Retinal pigment epithelial cell (primary cell): ENCODE measurements at regions not wholly inside any gene's neighbourhood (a gene's known extent, or its start where the extent isn't known, plus 50 kb on each side); places are given as distances from the start of the nearest gene placed in this dataset.

Source experiments
- DNase-seq: peaks from one replicate; pipeline ENCODE4 v3.0.0-alpha.2; 2010; ENCODE audit warnings: low read depth
- H3K4me3 ChIP-seq: 2 replicates; pipeline ENCODE4 v1.5.1; 2011; ENCODE audit warnings: mild to moderate bottlenecking, low read length, control low read depth, moderate library complexity
- TF ChIP-seq, protein P1 (sequence below): conservative IDR thresholded peaks from 2 replicates; pipeline ENCODE4 v1.5.1; 2011; ENCODE audit warnings: low read depth, low read length, control low read depth, inconsistent platforms

DNA sequence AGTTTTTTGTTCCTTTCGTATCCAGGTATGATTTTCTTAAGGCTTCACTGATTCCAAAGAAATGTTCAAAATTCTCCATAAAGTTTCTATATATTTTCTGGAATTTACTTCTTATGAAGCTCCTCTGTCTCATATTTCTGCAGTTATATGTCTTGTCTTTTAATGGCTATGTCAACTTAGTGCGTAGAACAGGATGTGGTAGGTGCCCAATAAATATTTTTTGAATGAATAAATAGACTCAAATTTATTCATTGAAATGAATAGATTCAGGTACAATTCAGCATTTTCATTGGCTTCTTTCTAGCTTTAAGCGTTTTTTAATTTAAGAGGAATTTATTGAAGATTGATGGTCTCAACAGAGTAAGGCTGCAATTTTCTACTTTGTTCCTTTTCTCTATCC lies 231.9 kb upstream of the BOD1L1 start:
- no peak overlapping the region for H3K4me3 ChIP-seq
- TF ChIP-seq, protein P1, sequence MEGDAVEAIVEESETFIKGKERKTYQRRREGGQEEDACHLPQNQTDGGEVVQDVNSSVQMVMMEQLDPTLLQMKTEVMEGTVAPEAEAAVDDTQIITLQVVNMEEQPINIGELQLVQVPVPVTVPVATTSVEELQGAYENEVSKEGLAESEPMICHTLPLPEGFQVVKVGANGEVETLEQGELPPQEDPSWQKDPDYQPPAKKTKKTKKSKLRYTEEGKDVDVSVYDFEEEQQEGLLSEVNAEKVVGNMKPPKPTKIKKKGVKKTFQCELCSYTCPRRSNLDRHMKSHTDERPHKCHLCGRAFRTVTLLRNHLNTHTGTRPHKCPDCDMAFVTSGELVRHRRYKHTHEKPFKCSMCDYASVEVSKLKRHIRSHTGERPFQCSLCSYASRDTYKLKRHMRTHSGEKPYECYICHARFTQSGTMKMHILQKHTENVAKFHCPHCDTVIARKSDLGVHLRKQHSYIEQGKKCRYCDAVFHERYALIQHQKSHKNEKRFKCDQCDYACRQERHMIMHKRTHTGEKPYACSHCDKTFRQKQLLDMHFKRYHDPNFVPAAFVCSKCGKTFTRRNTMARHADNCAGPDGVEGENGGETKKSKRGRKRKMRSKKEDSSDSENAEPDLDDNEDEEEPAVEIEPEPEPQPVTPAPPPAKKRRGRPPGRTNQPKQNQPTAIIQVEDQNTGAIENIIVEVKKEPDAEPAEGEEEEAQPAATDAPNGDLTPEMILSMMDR: no peak
- DNase-seq: no peak

DNA sequence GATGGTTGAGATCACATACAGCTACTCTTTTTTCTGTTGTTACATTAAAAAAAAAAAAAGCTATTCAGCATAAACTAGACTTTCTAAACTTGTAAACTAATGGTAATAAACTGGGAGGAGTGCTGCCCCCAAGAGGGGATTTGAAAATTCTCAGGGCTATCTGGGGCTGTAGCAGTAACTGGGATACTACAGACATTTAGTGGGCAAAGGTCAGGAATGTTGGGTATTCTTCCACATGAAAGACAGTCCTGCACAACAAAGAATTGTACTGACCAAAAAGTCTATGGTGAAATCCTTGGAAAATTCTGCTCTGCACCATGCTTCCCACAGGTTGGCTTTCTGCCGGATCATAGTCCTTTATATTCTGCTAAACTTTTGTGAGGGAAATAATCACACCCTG lies 232.6 kb upstream of the BOD1L1 start:
- H3K4me3 ChIP-seq: no peak overlapping the region
- no peak for DNase-seq
- TF ChIP-seq, protein P1: peak; percentile 26

DNA sequence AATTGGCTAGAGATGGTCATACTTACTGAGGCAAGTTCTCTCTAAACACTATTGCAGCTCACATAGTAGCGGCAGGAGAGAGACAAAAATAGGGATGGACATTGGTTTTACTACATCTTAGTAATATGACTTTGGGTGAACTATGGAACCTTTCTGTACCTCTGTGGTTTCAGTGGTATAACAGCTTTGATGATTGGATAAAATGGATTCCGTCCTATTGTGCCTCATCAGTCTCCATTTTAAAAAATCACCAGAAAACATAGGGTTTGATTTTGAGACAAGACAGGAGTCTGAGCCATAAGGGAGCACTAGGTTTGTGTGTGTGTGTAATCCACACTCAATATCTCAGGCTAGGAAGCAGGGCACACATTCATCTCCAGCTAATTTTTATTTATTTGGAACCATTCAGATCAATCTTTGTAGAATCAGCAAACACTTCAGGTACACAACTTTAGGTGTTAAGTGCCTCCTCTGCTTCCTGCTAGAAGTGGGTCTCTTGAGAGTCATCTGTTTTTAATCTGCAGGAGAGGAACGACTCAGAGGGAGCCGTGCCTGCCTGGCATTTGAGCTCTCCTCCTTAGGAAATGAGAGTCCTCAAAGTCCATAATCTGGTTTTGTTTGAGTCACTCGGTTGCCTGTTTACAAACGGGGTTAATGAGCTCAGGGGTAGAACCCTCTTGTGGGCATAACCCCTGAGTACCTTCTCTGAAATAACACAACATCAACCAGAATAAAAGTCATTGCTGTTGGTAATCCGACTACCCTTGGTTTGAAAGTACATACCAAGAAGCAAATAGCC lies 238.5 kb upstream of the BOD1L1 start:
- DNase-seq: no peak
- TF ChIP-seq, protein P1: no peak

DNA sequence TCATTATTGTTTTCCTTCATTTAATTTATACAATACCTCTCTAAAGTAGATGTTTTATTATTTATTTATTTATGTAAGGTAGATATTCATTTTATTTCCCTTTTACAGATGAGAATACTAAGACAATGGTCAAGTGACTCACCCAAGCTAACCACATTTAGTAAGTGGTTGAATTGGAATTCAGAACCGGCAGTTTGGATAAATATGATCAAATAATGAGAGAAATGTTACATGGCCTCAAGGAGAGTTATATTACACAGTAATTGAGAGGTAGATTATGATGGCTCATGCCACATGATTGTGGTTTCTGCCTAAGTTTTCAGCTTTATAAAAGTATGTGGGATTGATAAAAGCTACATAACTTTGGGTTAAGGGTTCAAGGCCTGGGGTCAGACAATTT lies 239.4 kb upstream of the BOD1L1 start:
- DNase-seq: no peak
- TF ChIP-seq, protein P1: no peak
- no peak overlapping the region for H3K4me3 ChIP-seq

More for the DNA sequence above, 238.5 kb upstream of the BOD1L1 start:
- no peak overlapping the region for H3K4me3 ChIP-seq

DNA sequence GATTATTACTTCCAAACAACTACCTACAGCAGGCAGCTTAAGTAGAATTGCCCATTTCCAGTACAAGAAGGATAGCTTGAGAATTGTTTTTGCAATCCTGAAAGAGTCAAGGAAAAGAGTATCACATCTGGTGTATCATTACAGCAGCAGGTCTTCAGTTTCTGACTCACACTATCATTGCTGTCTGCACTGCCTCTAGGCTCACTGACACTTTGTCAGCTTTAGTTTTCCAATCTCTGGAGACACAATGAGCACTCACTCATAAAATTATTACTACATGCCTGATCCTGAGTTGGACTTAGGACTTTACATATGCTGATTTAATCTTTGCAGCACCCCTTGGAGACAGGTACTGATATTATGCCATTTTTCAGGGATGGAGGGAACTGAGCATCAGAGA lies 244.6 kb upstream of the BOD1L1 start:
- H3K4me3 ChIP-seq: no peak overlapping the region
- TF ChIP-seq, protein P1: no peak
- no peak for DNase-seq

DNA sequence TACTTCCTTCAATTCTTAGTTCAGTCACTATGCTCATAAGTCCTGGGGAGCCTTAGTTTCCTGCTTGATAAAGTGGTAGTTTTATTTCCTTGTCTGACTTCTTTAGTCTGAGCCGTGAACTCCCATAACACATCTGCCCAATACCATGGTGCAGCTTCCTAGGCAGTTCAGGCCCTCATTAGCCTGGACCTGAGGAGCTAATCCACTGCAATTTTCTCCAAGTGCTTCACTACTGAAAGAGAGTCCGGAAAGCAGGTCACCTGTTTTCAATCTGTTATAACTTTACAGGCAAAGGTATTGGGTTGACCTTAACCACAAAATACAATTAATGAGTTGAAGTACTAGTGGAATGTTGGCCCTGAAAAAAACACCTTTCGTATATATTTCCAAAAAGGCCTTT lies 245.4 kb upstream of the BOD1L1 start:
- TF ChIP-seq, protein P1: no peak
- DNase-seq: no peak
- no peak overlapping the region for H3K4me3 ChIP-seq

DNA sequence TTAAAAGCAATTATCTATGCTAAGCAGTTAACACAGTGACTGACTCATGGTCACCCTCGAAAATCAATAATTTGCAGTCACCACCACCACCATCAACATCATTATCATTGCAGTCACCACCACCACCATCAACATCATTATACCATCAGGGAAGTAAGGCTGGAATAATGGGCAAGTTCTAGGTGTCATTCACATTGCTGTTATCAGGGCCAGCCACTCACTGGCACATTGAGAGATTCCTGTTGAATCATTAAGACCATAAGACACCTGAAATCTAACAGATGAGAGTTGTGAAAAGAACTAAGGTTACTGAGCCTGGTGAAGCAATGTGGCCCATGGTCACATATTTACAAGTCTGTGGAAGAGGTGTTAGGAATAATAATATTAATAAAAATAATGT lies 247.7 kb upstream of the BOD1L1 start:
- TF ChIP-seq, protein P1: no peak
- H3K4me3 ChIP-seq: no peak overlapping the region
- DNase-seq: no peak
